HepG2 (cell line): ENCODE measurements at regions not wholly inside any gene's neighbourhood (a gene's known extent, or its start where the extent isn't known, plus 50 kb on each side); places are given as distances from the start of the nearest gene placed in this dataset.
A peak's percentile ranks its signal among the peaks of the same experiment; 100 is the strongest.

Experiments used
- CENPT ChIP-seq: sonication (generic); formaldehyde crosslinking; IDR thresholded peaks from 2 replicates; pipeline ENCODE4 v1.8.0; 2022; ENCODE audit warnings: low read depth, mild to moderate bottlenecking, moderate library complexity, missing genetic modification reagents
- CENPX ChIP-seq: sonication (generic); formaldehyde crosslinking; IDR thresholded peaks from 2 replicates; pipeline ENCODE4 v1.9.0; 2021; ENCODE audit warnings: mild to moderate bottlenecking, missing genetic modification reagents, moderate library complexity
- DMAP1 ChIP-seq: IDR thresholded peaks from 2 replicates; pipeline ENCODE4 v1.6.1; 2016
- EP300 ChIP-seq, 3 experiments: sonication (generic) in 1 of 3; formaldehyde crosslinking in 1 of 3; IDR thresholded peaks; 2 replicates each; pipeline versions ENCODE4 v1.5.1 to v1.6.1; 2011 to 2020; ENCODE audit warnings: low read depth in 2 of 3, low read length in 2 of 3, borderline replicate concordance in 1 of 3, improper control_type of control experiment in 1 of 3, mild to moderate bottlenecking in 1 of 3, missing genetic modification reagents in 1 of 3, moderate library complexity in 1 of 3
- ESRRA ChIP-seq: sonication (generic); formaldehyde crosslinking; IDR thresholded peaks from 2 replicates; pipeline ENCODE4 v1.5.1; 2020; ENCODE audit warnings: mild to moderate bottlenecking, low read depth, missing genetic modification reagents
- ETV5 ChIP-seq: IDR thresholded peaks from 2 replicates; pipeline ENCODE4 v1.6.1; 2018; ENCODE audit warnings: missing biosample characterization, missing genetic modification reagents, inconsistent platforms, borderline replicate concordance
- FIP1L1 ChIP-seq: fragments of 200-400 bp; formaldehyde crosslinking; IDR thresholded peaks from 2 replicates; pipeline ENCODE4 v1.6.1; 2018; ENCODE audit warnings: low read depth, mild to moderate bottlenecking, low read length, moderate library complexity, borderline replicate concordance; ENCODE audit not compliant: insufficient read depth
- GATA4 ChIP-seq: sonication (generic); IDR thresholded peaks from 2 replicates; pipeline ENCODE4 v1.6.1; 2016; ENCODE audit warnings: antibody characterized with exemption, low read depth, borderline replicate concordance
- GLI4 ChIP-seq: sonication (generic); formaldehyde crosslinking; IDR thresholded peaks from 2 replicates; pipeline ENCODE4 v1.5.1; 2020; ENCODE audit warnings: missing genetic modification reagents, mild to moderate bottlenecking, moderate library complexity, borderline replicate concordance
- HNRNPUL1 ChIP-seq: fragments of 200-400 bp; formaldehyde crosslinking; IDR thresholded peaks from 2 replicates; pipeline ENCODE4 v1.6.1; 2017; ENCODE audit warnings: low read depth, mild to moderate bottlenecking, low read length, moderate library complexity
- ISL2 ChIP-seq: sonication (generic); formaldehyde crosslinking; IDR thresholded peaks from 2 replicates; pipeline ENCODE4 v1.5.0; 2020; ENCODE audit warnings: missing genetic modification reagents
- KDM1A ChIP-seq: IDR thresholded peaks from 2 replicates; pipeline ENCODE4 v1.6.1; 2016; ENCODE audit warnings: missing compliant biosample characterization
- MED1 ChIP-seq: sonication (generic); formaldehyde crosslinking; IDR thresholded peaks from 2 replicates; pipeline ENCODE4 v1.4.0; 2020; ENCODE audit warnings: missing genetic modification reagents
- NFATC3 ChIP-seq: sonication (generic); formaldehyde crosslinking; IDR thresholded peaks from 2 replicates; pipeline ENCODE4 v1.5.1; 2020; ENCODE audit warnings: mild to moderate bottlenecking, missing genetic modification reagents
- NFIC ChIP-seq: IDR thresholded peaks from 2 replicates; pipeline ENCODE4 v1.6.1; 2012; ENCODE audit warnings: mild to moderate bottlenecking, low read length, inconsistent platforms
- NKX3-1 ChIP-seq: sonication (generic); formaldehyde crosslinking; IDR thresholded peaks from 2 replicates; pipeline ENCODE4 v1.5.0; 2020; ENCODE audit warnings: missing genetic modification reagents
- NR2F2 ChIP-seq: IDR thresholded peaks from 2 replicates; pipeline ENCODE4 v1.6.1; 2012; ENCODE audit warnings: low read depth, inconsistent platforms, borderline replicate concordance
- PHB2 ChIP-seq: fragments of 450-650 bp; IDR thresholded peaks from 2 replicates; pipeline ENCODE4 v1.6.1; 2018; ENCODE audit not compliant: partially characterized antibody
- RCOR2 ChIP-seq: IDR thresholded peaks from 2 replicates; pipeline ENCODE4 v1.6.1; 2016; ENCODE audit warnings: missing biosample characterization, missing genetic modification reagents
- SALL1 ChIP-seq: sonication (generic); formaldehyde crosslinking; IDR thresholded peaks from 2 replicates; pipeline ENCODE4 v1.8.0; 2022; ENCODE audit warnings: mild to moderate bottlenecking, missing genetic modification reagents
- SALL2 ChIP-seq: sonication (generic); formaldehyde crosslinking; IDR thresholded peaks from 2 replicates; pipeline ENCODE4 v1.8.1; 2023; ENCODE audit warnings: mild to moderate bottlenecking, missing genetic modification reagents, inconsistent platforms
- TBP ChIP-seq: sonication (generic); formaldehyde crosslinking; IDR thresholded peaks from 2 replicates; pipeline ENCODE4 v1.5.0; 2020; ENCODE audit warnings: missing genetic modification reagents
- ZBTB42 ChIP-seq: sonication (generic); formaldehyde crosslinking; IDR thresholded peaks from 2 replicates; pipeline ENCODE4 v1.5.0; 2020; ENCODE audit warnings: mild to moderate bottlenecking, missing genetic modification reagents
- ZNF326 ChIP-seq: sonication (generic); formaldehyde crosslinking; IDR thresholded peaks from 2 replicates; pipeline ENCODE4 v1.4.0; 2020; ENCODE audit warnings: missing genetic modification reagents, borderline replicate concordance
- ZNF431 ChIP-seq: sonication (generic); formaldehyde crosslinking; IDR thresholded peaks from 2 replicates; pipeline ENCODE4 v1.9.0; 2022; ENCODE audit warnings: missing genetic modification reagents, low read depth, mild to moderate bottlenecking, borderline replicate concordance
- ZNF567 ChIP-seq: sonication (generic); formaldehyde crosslinking; IDR thresholded peaks from 2 replicates; pipeline ENCODE4 v1.8.1; 2023; ENCODE audit warnings: mild to moderate bottlenecking, missing genetic modification reagents, borderline replicate concordance
- ZNF589 ChIP-seq: sonication (generic); formaldehyde crosslinking; conservative IDR thresholded peaks from 2 replicates; pipeline ENCODE4 v1.8.0; 2022; ENCODE audit warnings: mild to moderate bottlenecking, moderate library complexity, missing genetic modification reagents
- ZNF644 ChIP-seq: IDR thresholded peaks from 2 replicates; pipeline ENCODE4 v1.6.1; 2016; ENCODE audit warnings: low read depth
- ZNF746 ChIP-seq: sonication (generic); formaldehyde crosslinking; IDR thresholded peaks from 2 replicates; pipeline ENCODE4 v1.8.0; 2022; ENCODE audit warnings: mild to moderate bottlenecking, missing genetic modification reagents
- ZNF780A ChIP-seq: sonication (generic); formaldehyde crosslinking; IDR thresholded peaks from 2 replicates; pipeline ENCODE4 v1.8.0; 2022; ENCODE audit warnings: mild to moderate bottlenecking, missing genetic modification reagents, moderate library complexity
- ZNF782 ChIP-seq: sonication (generic); formaldehyde crosslinking; IDR thresholded peaks from 2 replicates; pipeline ENCODE4 v1.4.0; 2020; ENCODE audit warnings: missing genetic modification reagents, mild to moderate bottlenecking, borderline replicate concordance
- TF ChIP-seq, protein P1 (sequence below): IDR thresholded peaks from 2 replicates; pipeline ENCODE4 v1.6.1; 2016
- TF ChIP-seq, protein P2 (sequence below): sonication (generic); formaldehyde crosslinking; conservative IDR thresholded peaks from 2 replicates; pipeline ENCODE4 v1.4.0; 2020; ENCODE audit warnings: missing genetic modification reagents

DNA sequence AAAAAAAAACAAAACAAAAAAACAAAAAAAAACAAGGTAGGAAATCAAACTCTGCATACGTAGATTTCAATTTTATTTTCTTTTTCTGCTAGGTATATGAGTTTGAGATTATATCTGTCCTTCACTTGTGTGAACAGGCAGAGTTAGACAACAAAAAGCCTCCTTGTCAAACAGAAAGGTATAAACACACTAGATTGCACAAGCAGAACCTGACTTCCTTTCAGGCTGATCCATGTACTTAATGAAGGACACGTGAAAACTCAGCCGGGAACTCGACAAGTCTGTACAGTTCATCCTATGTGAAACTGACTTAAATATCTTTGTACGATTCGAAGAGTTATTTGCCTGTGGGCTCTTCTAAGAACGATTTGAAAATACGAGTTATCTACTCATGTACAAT is 254.1 kb downstream of the ARL4A start (continued):
- no peak for TF ChIP-seq SALL2
- TF ChIP-seq KDM1A (CRISPR knock-in tag), result no peak
- TF ChIP-seq PHB2, result no peak
- no peak for TF ChIP-seq ZNF589 (CRISPR knock-in tag)
- no peak for TF ChIP-seq NKX3-1 (CRISPR knock-in tag)
- 0 out of 2 replicates have a peak, but pooled peaks have one; percentile 51 for TF ChIP-seq RCOR2
- peak; percentile 79; the same call in 1 of the 2 replicates for TF ChIP-seq SALL1 (CRISPR knock-in tag)
- TF ChIP-seq ZNF746 (CRISPR knock-in tag), result no peak
- TF ChIP-seq GATA4, result peak; percentile 51; the same call in 1 of the 2 replicates
- no peak for TF ChIP-seq HNRNPUL1
- no peak for TF ChIP-seq ZNF567 (CRISPR knock-in tag)
- no peak for TF ChIP-seq NFATC3 (CRISPR knock-in tag)
- no peak for TF ChIP-seq FIP1L1
- TF ChIP-seq DMAP1, result no peak; the same call in 1 of the 2 replicates
- TF ChIP-seq EP300 (IDR thresholded peaks at IDR 0.05; ENCODE audit: low read depth in 2 of 2, low read length in 2 of 2), result peak; percentile 45 to 92; a peak in 2 of 4 replicates
- peak; percentile 76; the same call in 1 of the 2 replicates for TF ChIP-seq EP300 (CRISPR knock-in tag; IDR thresholded peaks at IDR 0.05; ENCODE audit: borderline replicate concordance)
- peak; percentile 95 for TF ChIP-seq ISL2 (CRISPR knock-in tag)
- TF ChIP-seq ZNF326 (CRISPR knock-in tag), result no peak
- TF ChIP-seq CENPX, result no peak
- no peak for TF ChIP-seq CENPT (CRISPR knock-in tag)
- TF ChIP-seq NR2F2, result 0 out of 2 replicates have a peak, but pooled peaks have one; percentile 42
- no peak for TF ChIP-seq ZBTB42
- peak; percentile 87; the same call in 1 of the 2 replicates for TF ChIP-seq ETV5
- TF ChIP-seq, protein P1, sequence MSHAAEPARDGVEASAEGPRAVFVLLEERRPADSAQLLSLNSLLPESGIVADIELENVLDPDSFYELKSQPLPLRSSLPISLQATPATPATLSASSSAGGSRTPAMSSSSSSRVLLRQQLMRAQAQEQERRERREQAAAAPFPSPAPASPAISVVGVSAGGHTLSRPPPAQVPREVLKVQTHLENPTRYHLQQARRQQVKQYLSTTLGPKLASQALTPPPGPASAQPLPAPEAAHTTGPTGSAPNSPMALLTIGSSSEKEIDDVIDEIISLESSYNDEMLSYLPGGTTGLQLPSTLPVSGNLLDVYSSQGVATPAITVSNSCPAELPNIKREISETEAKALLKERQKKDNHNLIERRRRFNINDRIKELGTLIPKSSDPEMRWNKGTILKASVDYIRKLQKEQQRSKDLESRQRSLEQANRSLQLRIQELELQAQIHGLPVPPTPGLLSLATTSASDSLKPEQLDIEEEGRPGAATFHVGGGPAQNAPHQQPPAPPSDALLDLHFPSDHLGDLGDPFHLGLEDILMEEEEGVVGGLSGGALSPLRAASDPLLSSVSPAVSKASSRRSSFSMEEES (CRISPR knock-in tag), result peak; percentile 78; the same call in 1 of the 2 replicates
- no peak for TF ChIP-seq ESRRA (CRISPR knock-in tag)
- TF ChIP-seq GLI4, result no peak
- no peak for TF ChIP-seq TBP
- TF ChIP-seq, protein P2, sequence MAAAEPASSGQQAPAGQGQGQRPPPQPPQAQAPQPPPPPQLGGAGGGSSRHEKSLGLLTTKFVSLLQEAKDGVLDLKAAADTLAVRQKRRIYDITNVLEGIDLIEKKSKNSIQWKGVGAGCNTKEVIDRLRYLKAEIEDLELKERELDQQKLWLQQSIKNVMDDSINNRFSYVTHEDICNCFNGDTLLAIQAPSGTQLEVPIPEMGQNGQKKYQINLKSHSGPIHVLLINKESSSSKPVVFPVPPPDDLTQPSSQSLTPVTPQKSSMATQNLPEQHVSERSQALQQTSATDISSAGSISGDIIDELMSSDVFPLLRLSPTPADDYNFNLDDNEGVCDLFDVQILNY (CRISPR knock-in tag), result no peak
- TF ChIP-seq ZNF780A (CRISPR knock-in tag), result no peak
- TF ChIP-seq ZNF644, result peak; percentile 56; the same call in 1 of the 2 replicates
- TF ChIP-seq MED1, result peak; percentile 91
- TF ChIP-seq ZNF431, result no peak
- TF ChIP-seq ZNF782 (CRISPR knock-in tag), result no peak
- peak; percentile 76 for TF ChIP-seq NFIC
